Fibroblast of villous mesenchyme (primary cell): ENCODE measurements at regions not wholly inside any gene's neighbourhood (a gene's known extent, or its start where the extent isn't known, plus 50 kb on each side); places are given as distances from the start of the nearest gene placed in this dataset.
"Not testable (repeated sequence)": the region's sequence is repeated elsewhere in the genome, so short reads cannot be mapped to it uniquely, and the experiment has no call there.

Source experiments
- DNase-seq: peaks from one replicate; pipeline ENCODE4 v3.0.0-alpha.2; 2010; ENCODE audit warnings: low read depth
- H3K4me3 ChIP-seq: 2 replicates; pipeline ENCODE4 v1.5.1; 2011; ENCODE audit warnings: low read depth, mild to moderate bottlenecking, low read length
- CTCF ChIP-seq: IDR thresholded peaks from 2 replicates; pipeline ENCODE4 v1.5.1; 2012; ENCODE audit warnings: low read depth, mild to moderate bottlenecking, low read length; ENCODE audit not compliant: insufficient read depth

DNA sequence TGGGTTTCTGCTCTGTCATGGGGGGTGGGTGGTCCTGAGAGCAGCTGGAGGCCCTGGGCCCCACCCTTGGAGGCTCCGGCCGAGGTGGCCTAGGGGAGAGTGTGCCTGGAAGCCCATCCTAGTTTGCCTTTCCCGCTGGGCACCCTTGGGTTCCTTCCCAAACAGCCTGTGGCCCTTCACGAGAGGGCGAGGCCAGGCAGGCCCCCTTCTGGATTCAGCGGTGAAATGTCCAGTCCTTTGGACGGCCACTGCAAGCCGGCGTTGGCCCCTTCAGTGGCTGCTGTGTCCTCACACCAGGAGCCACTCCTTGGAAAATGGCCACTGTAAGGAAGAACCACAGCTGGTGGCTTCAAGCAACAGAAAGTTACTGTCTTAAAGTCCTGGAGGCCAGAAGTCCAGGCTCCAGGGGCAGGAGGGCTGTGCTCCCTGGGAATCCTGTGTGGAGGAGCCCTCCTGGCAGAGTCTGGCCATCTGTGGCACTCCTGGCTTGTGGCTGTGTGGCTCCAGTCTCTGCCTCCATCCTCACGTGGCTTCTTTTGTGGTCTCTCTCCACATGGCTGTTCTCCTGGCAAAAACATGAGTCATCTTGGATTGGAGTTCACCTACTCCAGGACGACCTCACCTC lies 854.1 kb downstream of the TBC1D22A start:
- TF ChIP-seq CTCF, result no peak
- H3K4me3 ChIP-seq, result no peak overlapping the region
- no peak for DNase-seq

GRCh38 chr22:47615051-47615450 lies 852.6 kb downstream of the TBC1D22A start:
- no peak overlapping the region for H3K4me3 ChIP-seq
- DNase-seq, result no peak
- TF ChIP-seq CTCF, result no peak

GRCh38 chr22:47613606-47614350 lies 851.3 kb downstream of the TBC1D22A start:
- no peak for TF ChIP-seq CTCF
- no peak for DNase-seq
- no peak overlapping the region for H3K4me3 ChIP-seq

- H3K4me3 ChIP-seq, DNase-seq: not testable (repeated sequence)
Observed at GRCh38 chr22:47613181-47613580, 850.7 kb downstream of the TBC1D22A start.

DNA sequence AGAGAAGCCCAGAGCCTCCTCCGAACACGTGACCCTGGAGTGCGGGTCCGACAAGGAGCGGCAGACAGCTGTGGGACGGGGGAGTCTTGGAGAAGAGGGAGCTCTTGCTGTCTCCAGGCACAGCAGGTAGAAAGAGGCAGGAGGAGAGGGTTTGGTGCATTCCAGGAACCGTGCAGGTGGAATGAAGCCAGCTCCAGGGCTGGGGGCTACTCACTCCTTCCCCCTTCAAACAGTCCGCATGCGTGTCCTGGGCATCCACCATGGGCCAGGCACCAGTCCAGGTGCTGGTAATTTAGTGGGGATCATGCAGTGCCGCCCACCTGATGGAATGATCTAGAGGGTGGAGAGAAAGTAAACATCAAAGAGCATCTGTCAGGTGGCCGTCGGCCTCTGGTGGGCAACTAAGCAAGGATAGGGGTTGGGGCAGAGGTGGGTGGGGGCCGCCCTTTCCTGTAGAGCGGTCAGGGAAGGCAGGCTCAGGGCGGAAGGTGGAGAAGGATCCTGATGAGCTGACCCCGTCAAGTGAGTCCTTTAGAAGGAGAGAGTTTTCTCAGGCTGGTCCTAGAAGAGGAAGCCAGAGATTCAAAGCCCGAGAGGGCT lies 850.0 kb downstream of the TBC1D22A start:
- no peak overlapping the region for H3K4me3 ChIP-seq
- no peak for TF ChIP-seq CTCF
- no peak for DNase-seq

- no peak for TF ChIP-seq CTCF
- no peak for DNase-seq
- H3K4me3 ChIP-seq, result no peak overlapping the region
Observed at GRCh38 chr22:47610764-47611163, 848.3 kb downstream of the TBC1D22A start.

GRCh38 chr22:47610281-47610680 lies 847.8 kb downstream of the TBC1D22A start:
- no peak for DNase-seq
- TF ChIP-seq CTCF, result no peak
- H3K4me3 ChIP-seq, result no peak overlapping the region
